PC-9 (cell line): ENCODE measurements at regions not wholly inside any gene's neighbourhood (a gene's known extent, or its start where the extent isn't known, plus 50 kb on each side); places are given as distances from the start of the nearest gene placed in this dataset.

Experiments used
- BruUV-seq: library from RNA; stranded (reverse); fragments of 400-500 nt; replicated peaks from 2 replicates; lab custom pipeline; 2021; lab: Mats Ljungman, UMichigan
- CTCF ChIA-PET: fragments of 300-600 bp; sonication (Branson Sonifier 250); formaldehyde crosslinking; loops from one replicate; lab custom pipeline; 2022; ENCODE audit warnings: antibody characterized with exemption; lab: Charles Lee
- POLR2A ChIA-PET: fragments of 300-600 bp; sonication (Branson Sonifier 250); formaldehyde crosslinking; loops from one replicate; lab custom pipeline; 2022; ENCODE audit warnings: antibody characterized with exemption; ENCODE audit not compliant: unreplicated experiment; lab: Charles Lee
- DNase-seq, 2 experiments: peaks; one replicate each; pipeline versions ENCODE4 v3.0.0 to v3.0.0-alpha.2; 2015 to 2022; ENCODE audit warnings: mixed read lengths in 1 of 2
- H2AFZ ChIP-seq: fragments of 200-600 bp; sonication (generic); 2 replicates; pipeline ENCODE4 v1.8.1; 2017; ENCODE audit warnings: antibody characterized with exemption
- H3F3A ChIP-seq: fragments of 200-600 bp; sonication (generic); 2 replicates; pipeline ENCODE4 v1.8.1; 2017; ENCODE audit warnings: antibody characterized with exemption, mild to moderate bottlenecking, low read depth; ENCODE audit not compliant: insufficient read depth
- H3K27ac ChIP-seq: fragments of 200-600 bp; sonication (generic); 2 replicates; pipeline ENCODE4 v1.6.1; 2016; ENCODE audit warnings: mixed run types
- H3K27me3 ChIP-seq: fragments of 200-600 bp; sonication (generic); 2 replicates; pipeline ENCODE4 v1.6.1; 2016; ENCODE audit warnings: low read depth, mixed run types; ENCODE audit not compliant: insufficient read depth
- H3K36me3 ChIP-seq: fragments of 200-600 bp; sonication (generic); 2 replicates; pipeline ENCODE4 v1.6.1; 2016; ENCODE audit warnings: low read depth, mixed run types
- H3K4me1 ChIP-seq: fragments of 200-600 bp; sonication (generic); replicated peaks from 2 replicates; pipeline ENCODE4 v1.6.1; 2016; ENCODE audit warnings: mixed run types; ENCODE audit not compliant: insufficient read depth
- H3K4me2 ChIP-seq: fragments of 200-600 bp; sonication (generic); 2 replicates; pipeline ENCODE4 v1.6.1; 2017; ENCODE audit warnings: mixed run types
- H3K4me3 ChIP-seq: fragments of 200-600 bp; sonication (generic); 2 replicates; pipeline ENCODE4 v1.6.1; 2016; ENCODE audit warnings: mixed run types
- H3K79me2 ChIP-seq: fragments of 200-600 bp; sonication (generic); 2 replicates; pipeline ENCODE4 v1.6.1; 2017; ENCODE audit warnings: low read depth, mixed run types
- H3K9me2 ChIP-seq: fragments of 200-600 bp; sonication (generic); 2 replicates; pipeline ENCODE4 v1.8.1; 2017; ENCODE audit warnings: mild to moderate bottlenecking; ENCODE audit not compliant: insufficient read depth
- H3K9me3 ChIP-seq: fragments of 200-600 bp; sonication (generic); 2 replicates; pipeline ENCODE4 v1.8.1; 2016; ENCODE audit warnings: low read depth; ENCODE audit not compliant: insufficient read depth
- H4K20me1 ChIP-seq: fragments of 200-600 bp; sonication (generic); 2 replicates; pipeline ENCODE4 v1.8.1; 2017; ENCODE audit not compliant: insufficient read depth
- EZH2 ChIP-seq: fragments of 200-600 bp; sonication (generic); IDR thresholded peaks from 2 replicates; pipeline ENCODE4 v1.8.0; 2017; ENCODE audit warnings: antibody characterized with exemption, low read depth
- intact Hi-C: fragments of 100-400 bp; cut with micrococcal nuclease; formaldehyde crosslinking; loops from one replicate; pipeline ENCODE4 v1.10.0; 2022; ENCODE audit not compliant: unreplicated experiment
- TF ChIP-seq, protein P1 (sequence below): fragments of 200-600 bp; sonication (generic); conservative IDR thresholded peaks from 2 replicates; pipeline ENCODE4 v1.6.1; 2017; ENCODE audit warnings: mixed run types, antibody characterized with exemption, mild to moderate bottlenecking, moderate library complexity

DNA sequence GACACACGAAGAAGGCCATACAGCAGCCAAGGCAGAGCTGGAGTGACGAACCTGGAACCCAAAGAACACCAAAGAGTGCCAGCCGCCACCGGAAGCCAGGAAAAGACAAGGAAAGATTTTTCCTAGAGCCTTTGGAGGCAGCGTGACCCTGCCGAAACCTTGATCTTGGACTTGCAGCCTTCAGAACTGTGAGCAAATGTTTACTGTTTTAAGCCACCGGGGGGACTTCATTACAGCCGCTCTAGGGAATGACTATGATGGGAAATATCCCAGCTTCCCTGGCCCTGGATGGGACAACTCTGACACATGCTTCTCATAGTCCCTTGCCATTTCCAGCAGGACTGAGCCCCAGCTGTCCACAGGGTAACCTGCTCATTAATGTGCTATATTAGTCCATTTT lies 270.6 kb downstream of the HAPSTR1 start:
- H3K9me2 ChIP-seq, result no peaks in the 10 kb centered on the region
- ChIA-PET CTCF (no interaction called here), POLR2A (no interaction called here)
- no peaks in the 10 kb centered on the region for H3F3A ChIP-seq
- no TSS peak for BruUV-seq
- intact Hi-C loops, result no loop called here
- peaks cover 3% of the 10 kb centered on the region; the same call in 1 of the 2 replicates for H3K27me3 ChIP-seq
- H3K9me3 ChIP-seq, result no peaks in the 10 kb centered on the region
- no peak for DNase-seq
- no peaks in the 10 kb centered on the region for H4K20me1 ChIP-seq
- H3K27ac ChIP-seq, result no peak overlapping the region
- H3K4me2 ChIP-seq, result no peak overlapping the region
- TF ChIP-seq, protein P1, sequence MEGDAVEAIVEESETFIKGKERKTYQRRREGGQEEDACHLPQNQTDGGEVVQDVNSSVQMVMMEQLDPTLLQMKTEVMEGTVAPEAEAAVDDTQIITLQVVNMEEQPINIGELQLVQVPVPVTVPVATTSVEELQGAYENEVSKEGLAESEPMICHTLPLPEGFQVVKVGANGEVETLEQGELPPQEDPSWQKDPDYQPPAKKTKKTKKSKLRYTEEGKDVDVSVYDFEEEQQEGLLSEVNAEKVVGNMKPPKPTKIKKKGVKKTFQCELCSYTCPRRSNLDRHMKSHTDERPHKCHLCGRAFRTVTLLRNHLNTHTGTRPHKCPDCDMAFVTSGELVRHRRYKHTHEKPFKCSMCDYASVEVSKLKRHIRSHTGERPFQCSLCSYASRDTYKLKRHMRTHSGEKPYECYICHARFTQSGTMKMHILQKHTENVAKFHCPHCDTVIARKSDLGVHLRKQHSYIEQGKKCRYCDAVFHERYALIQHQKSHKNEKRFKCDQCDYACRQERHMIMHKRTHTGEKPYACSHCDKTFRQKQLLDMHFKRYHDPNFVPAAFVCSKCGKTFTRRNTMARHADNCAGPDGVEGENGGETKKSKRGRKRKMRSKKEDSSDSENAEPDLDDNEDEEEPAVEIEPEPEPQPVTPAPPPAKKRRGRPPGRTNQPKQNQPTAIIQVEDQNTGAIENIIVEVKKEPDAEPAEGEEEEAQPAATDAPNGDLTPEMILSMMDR, result no peak
- no peak for TF ChIP-seq EZH2
- H3K4me1 ChIP-seq, result no peaks in the 10 kb centered on the region
- no peaks in the 10 kb centered on the region for H3K79me2 ChIP-seq
- no peaks in the 10 kb centered on the region for H3K36me3 ChIP-seq
- H3K4me3 ChIP-seq, result no peak overlapping the region
- no peak overlapping the region for H2AFZ ChIP-seq

DNA sequence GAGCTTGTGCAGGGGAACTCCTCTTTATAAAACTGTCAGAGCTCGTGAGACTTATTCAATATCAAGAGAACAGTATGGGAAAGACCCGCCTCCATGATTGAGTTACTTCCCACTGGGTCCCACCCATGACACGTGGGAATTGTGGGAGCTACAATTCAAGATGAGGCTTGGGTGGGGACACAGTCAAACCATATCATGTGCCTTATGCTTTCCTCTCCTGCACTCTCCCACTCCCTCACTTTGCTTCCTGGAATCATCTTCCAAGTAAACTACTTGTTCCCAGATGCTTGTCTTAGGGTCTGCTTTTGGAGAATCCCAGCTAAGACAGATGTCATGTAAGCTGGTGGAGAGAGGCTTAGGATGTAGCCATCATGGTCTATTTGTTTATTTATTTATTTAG lies 271.2 kb downstream of the HAPSTR1 start:
- ChIA-PET CTCF (no interaction called here), POLR2A (no interaction called here)
- Histone ChIP-seq H3K79me2 (no peaks in the 10 kb centered on the region), H4K20me1 (no peaks in the 10 kb centered on the region), H3K36me3 (no peaks in the 10 kb centered on the region), H3K27me3 (peaks cover 3% of the 10 kb centered on the region), H3K4me2 (no peak overlapping the region), H2AFZ (no peak overlapping the region), H3K27ac (no peak overlapping the region), H3K4me3 (no peak overlapping the region), H3K4me1 (no peaks in the 10 kb centered on the region), H3K9me2 (no peaks in the 10 kb centered on the region), H3F3A (no peaks in the 10 kb centered on the region), H3K9me3 (no peaks in the 10 kb centered on the region)
- TF ChIP-seq, protein P1, result no peak
- no peak for TF ChIP-seq EZH2
- intact Hi-C loops, result no loop called here
- DNase-seq, result no peak
- BruUV-seq, result no TSS peak

- POLR2A ChIA-PET, result no interaction called here
- no TSS peak for BruUV-seq
These were observed 272.1 kb downstream of the HAPSTR1 start for GRCh38 chr16:9363520-9363919.

More at GRCh38 chr16:9363520-9363919, 272.1 kb downstream of the HAPSTR1 start:
- no peaks in the 10 kb centered on the region for H3K9me3 ChIP-seq
- H2AFZ ChIP-seq, result no peak overlapping the region
- no peak overlapping the region for H3K4me3 ChIP-seq
- peaks cover 3% of the 10 kb centered on the region for H3K27me3 ChIP-seq
- H3F3A ChIP-seq, result no peaks in the 10 kb centered on the region
- no peaks in the 10 kb centered on the region for H3K4me1 ChIP-seq
- intact Hi-C loops, result no loop called here
- H3K4me2 ChIP-seq, result no peak overlapping the region
- CTCF ChIA-PET, result no interaction called here
- H3K9me2 ChIP-seq, result no peaks in the 10 kb centered on the region
- H3K36me3 ChIP-seq, result no peaks in the 10 kb centered on the region
- no peaks in the 10 kb centered on the region for H3K79me2 ChIP-seq
- DNase-seq, result no peak
- H4K20me1 ChIP-seq, result no peaks in the 10 kb centered on the region
- no peak overlapping the region for H3K27ac ChIP-seq
- TF ChIP-seq, protein P1, result no peak
